NCI-H146 treated with DMSO at 0.1 percent for 48 hours (cell line): ENCODE measurements at regions not wholly inside any gene's neighbourhood (a gene's known extent, or its start where the extent isn't known, plus 50 kb on each side); places are given as distances from the start of the nearest gene placed in this dataset.
"Not testable (repeated sequence)": the region's sequence is repeated elsewhere in the genome, so short reads cannot be mapped to it uniquely, and the experiment has no call there.

Experiments used
- DNase-seq: peaks from one replicate; lab custom pipeline; 2025; ENCODE audit not compliant: unreplicated experiment; lab: John Stamatoyannopoulos, UW

DNA sequence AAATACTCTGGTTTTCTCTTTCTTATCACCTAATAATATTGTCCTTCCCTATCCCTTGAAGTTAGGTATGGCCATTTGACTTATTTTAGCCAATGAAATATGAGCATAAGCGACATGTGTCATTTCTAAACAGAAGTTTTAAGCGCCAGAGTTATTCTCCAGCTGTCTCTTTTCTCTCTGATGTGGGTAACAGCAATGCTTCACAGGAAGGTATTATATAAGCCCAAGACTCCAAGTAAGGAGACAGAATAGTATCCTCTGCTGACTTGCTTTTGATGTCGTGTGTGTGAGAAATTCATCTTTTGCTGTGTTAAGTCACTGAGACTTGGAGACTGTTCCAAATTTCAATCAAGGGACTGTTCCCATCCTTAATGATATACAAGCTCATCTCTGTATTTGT lies 224.6 kb upstream of the NECTIN3 start:
- DNase-seq = no peak

DNA sequence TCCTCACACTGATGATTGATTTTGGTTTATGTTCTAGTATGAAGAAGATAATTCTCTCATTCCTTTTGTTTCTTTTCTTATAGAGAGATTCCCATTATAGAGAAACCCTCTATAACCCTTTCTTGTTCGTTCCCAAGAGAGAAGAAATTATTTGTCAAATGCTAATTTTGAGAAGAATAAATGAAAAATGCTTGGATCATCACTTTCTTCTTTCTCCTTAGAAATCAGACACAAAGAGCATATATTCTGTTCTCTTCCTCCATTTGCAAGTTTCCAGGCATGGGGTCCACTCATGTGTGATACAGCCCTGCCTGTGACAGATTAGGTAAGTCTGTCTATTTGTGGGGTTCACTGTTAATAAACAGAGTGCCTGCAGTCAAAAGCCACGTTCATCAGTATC lies 222.6 kb upstream of the NECTIN3 start:
- no peak for DNase-seq

DNA sequence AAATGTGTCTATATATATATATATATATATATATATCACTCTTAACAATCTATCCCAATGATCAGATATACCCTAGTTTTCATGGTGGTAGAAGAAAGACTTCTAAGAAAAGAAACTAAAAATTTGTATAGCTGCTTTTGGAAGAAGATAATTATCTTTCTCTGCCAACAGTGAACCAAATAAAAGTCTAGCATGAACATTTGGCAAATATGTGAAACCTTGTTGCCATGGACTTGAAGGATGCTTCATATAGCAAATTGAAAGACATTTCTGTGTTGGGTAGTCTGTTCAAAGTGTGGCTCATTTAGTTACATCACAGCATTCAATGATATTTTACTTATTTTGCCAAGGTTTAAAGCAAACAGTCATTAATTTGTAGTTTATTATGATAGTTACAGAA lies 219.9 kb upstream of the NECTIN3 start:
- DNase-seq = no peak

DNA sequence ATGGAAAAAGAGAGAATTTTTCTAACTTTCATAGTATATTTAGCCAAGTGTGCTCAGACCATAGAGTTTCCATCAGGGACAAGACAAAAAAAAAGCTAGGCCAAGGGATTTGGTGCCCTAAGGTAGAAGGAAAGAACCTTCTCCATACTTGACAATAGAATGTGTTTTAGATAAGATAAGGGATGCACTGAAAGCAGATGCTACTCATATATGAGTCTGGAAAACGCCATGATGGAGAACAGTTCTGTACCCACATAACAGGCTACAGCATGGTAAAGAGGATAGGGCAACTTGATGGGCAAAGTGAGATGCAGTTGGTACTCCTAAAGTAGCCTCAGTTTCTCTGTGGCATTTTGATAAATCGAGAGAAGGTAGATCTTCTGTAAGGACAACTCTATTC lies 216.4 kb upstream of the NECTIN3 start:
- DNase-seq = no peak

DNA sequence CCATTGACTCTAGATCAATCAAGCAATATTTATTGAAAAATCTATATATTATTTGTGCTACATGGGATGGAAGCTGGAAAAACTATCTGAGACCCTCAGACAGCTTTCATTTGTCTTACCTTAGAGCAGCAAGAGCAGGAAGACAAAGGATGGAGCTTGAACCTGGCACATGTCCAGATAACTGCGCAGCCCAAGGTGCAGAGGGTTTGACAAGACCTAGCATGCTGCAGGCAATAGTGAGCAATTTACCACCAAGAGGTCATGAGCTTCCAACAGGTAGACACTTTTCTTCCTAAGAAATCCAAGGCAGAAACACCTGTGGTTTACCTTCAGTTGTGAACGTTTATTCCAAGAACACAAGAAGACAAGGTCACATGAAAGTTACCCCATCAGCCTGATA lies 214.7 kb upstream of the NECTIN3 start:
- DNase-seq = no peak

DNA sequence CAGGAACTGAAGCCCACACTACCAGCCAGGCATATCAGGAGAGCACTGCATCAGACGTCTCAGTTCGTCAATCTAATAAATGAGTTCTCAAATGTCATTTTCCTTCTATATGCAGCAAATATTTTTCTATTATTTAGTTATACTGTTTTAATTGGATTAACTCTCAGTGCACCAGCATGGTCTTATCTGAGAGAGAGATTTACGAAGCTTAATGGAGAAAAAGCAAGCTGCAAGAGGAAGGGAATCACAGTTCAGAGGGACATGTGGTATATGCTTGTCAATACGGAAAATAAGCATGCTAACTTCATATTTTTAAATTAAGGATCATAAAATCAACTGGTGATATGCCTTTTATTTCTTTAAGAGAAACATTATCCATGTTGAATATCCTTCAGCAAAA lies 213.1 kb upstream of the NECTIN3 start:
- no peak for DNase-seq

DNA sequence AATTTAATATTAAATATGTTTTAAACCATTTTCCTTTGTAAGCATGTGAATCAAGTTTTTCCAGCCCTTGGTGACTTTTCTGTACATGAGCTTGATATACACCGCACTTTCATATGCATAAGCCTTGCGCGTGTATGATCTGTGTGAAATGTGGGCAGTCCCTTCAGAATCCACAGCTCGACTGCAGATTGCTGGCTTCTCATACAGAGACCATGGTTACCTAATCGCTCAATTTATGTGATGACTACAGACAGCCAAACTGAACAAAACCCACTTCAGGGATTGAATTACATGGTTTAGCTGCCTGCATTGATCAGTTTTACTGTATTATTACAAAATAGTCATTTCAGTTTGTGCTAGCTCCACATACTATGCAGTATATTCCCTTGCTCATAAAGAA lies 212.3 kb upstream of the NECTIN3 start:
- no peak for DNase-seq

DNA sequence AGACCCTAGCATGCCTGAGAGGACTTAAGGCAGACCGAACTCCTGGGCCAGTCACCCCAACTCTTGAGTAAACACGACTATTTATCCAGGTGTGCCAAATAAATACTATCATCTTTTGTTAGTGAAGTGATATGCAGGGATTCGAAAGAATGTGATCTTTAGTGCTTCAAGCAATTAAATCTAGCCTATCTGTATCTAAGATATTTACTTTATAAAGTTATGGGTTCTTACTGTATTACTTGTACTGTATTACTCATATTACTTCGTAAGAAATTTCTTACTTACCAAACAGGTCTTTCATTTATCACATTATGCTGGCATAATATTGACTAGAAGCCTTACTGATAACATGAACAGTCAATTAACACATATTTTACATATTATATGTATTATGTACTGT lies 211.6 kb upstream of the NECTIN3 start:
- no peak for DNase-seq

DNA sequence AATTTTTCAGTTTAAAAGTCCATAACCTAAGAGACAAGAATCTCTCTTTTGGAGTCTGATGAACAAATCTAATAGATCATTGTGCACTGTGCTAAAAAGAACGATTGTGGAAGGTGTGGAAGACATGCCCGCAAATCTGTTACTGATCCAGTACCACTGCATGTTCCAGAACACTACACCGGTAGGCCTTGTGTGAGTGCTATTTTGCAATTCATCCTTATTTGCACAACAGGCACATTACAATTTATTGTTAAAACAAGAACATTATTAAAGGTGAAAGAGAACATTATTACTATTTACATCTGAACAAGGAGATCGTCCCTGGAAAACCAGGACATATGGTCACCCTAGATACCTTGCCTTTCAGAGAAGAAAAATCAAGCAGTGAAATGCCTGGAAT lies 205.7 kb upstream of the NECTIN3 start:
- no peak for DNase-seq

DNA sequence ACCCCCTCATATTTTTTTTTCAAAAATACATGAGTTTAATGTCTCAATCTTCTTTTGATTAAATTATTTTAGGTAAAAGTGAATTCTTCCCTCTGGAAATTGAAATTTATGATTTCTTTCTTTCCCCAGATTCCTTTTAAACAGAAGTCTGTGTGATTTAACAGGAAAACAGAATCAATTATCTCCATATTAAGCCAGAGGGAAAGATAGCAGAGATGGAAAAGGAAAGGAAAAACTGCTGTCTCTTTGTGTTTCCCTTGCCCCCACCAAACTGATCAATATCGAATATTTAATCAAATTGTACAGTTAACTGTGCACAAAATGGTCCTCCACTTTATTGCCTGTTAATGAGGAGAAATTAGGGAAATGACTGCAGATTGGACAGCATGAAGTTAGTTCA lies 203.5 kb upstream of the NECTIN3 start:
- no peak for DNase-seq

DNA sequence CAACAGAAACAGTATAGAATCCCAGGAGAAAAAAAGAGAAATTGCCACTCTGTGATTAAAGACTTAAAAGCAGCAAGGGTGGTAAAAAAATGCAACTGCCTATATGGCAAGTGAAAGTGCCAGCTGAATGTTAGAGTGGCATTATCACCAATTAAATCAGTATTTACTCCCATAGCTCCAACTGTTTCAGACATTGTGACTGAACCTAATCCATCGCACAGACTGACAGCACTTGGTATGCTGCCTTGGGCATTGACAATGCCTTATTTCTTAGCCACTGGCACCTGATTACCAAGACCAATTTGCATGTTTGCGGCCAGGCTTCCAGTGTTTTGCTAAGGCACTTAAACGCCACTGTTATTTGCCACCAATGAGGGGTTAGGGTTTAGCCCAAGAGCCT lies 201.9 kb upstream of the NECTIN3 start:
- DNase-seq = no peak

DNA sequence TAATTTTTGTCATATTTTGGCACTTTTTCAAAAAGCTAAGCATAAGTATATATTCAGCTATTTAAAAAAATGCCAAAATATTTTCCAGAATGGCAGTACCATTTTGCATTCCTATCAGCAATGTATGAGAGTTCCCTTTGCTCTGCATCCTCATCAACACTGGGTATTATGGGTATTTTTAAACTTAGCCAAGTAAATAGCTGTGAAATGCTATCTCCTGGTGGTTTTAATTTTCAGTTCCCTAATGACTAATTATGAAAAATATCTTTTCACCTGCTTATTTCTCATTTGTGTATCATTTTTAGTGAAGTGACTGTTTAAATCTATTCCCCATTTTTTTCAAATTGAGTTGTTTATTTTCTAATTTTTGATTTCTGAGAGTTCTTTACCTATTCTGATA lies 199.7 kb upstream of the NECTIN3 start:
- DNase-seq = no peak

DNA sequence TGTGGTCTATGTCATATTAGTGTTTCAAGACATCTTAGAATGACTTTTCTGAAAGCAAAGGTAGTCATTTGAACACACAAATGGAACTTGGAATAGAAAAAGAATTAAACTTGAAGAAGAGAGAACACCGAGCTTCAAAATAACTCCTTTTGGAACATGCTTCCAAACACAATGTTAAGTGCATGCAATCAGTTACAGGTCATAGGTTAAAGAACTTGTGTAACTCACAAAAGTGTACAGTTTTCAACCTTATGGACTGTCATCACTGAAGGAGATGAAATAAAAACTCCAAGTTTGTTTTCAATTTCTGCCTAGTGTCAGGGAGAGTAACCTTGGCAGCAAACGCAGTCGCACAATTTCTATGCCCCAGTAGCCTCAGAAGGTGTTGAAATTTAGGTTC lies 192.9 kb upstream of the NECTIN3 start:
- no peak for DNase-seq

DNA sequence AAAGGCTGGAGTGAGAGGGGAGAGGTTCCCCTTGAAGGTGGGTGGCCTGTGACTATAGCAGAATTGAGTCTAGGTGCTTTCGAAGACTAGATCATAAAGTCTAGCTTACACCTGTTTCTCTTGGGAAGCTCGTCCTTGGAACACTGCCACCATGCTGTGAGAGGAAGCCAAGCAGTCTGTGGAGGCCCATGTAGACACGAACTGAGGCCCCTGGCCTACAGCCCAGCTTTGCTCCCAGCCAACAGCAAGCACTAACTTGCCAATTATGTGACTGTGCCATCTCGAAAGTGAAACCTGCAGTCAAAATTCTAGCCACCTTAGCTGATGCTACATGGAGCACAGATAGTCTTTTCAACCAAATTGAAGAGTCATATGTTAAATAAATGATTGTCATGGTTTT lies 190.5 kb upstream of the NECTIN3 start:
- DNase-seq = no peak

DNA sequence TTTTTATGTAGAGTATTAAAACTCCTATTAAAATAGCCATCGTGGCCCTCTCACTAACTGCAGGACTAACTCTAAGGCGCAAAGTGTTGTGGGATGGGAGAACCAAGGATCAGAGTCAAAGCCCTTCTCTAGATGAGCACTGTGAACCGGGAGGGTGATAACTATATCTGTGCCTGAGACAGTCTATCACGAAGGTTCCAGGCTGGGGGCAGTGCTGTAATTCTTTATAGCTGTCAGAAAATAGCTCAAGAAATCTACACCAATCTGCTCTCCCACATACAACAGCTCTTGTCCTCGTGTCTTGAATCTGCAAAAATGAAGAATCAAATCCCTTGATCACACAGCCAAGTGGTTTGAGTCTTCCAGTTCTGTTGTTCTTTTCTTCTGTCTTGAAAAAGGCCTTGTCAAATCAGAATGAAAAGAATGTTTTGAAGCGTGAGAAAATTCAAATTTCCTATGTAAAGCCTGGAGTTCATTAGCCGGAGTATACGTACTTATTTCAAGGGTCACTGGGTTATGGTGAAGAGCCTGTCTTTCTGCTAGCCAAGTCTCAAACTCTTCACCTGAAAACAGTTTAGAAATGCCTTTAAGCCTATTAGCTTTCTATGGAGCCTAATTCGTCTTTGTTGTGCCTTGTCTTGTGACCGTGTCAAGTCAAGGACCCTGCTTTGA lies 185.3 kb upstream of the NECTIN3 start:
- no peak for DNase-seq

DNA sequence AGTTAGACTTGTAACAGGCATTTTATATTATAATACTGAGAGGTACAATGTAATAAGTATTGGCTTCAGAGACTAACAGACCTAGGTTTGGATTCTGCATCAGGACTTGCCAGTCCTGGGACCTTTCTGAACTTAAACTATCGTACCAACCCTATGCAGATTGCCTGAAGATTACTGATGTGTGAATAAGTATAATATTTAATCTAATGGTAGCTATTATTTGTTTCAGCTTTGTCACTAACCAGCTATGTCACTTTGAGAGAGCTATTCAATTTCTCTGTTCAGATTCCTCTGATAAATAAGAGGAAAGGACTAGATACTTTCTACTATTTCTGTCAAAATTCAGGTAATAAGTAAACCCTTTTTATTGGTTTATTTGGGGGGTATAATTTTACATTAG lies 184.4 kb upstream of the NECTIN3 start:
- DNase-seq = no peak

DNA sequence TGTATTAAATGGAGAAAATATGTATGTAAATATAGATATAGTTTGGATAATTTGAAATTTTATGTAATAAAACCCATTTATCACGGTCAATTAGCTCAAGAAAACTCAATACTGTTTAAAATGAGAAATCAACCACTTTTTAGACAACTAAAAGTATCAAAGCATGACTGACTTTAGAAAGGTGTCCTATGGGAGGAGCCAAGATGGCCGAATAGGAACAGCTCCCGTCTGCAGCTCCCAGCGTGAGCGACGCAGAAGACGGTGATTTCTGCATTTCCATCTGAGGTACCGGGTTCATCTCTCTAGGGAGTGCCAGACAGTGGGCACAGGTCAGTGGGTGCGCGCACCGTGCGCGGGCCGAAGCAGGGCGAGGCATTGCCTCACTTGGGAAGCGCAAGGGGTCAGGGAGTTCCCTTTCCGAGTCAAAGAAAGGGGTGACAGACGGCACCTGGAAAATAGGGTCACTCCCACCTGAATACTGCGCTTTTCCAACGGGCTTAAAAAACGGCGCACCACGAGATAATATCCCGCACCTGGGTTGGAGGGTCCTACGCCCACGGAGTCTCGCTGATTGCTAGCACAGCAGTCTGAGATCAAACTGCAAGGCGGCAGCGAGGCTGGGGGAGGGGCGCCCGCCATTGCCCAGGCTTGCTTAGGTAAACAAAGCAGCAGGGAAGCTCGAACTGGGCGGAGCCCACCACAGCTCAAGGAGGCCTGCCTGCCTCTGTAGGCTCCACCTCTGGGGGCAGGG lies 182.8 kb upstream of the NECTIN3 start:
- DNase-seq = peak; percentile 24

DNA sequence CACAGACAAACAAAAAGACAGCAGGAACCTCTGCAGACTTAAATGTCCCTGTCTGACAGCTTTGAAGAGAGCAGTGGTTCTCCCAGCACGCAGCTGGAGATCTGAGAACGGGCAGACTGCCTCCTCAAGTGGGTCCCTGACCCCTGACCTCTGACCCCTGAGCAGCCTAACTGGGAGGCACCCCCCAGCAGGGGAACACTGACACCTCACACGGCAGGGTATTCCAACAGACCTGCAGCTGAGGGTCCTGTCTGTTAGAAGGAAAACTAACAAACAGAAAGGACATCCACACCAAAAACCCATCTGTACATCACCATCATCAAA lies 182.3 kb upstream of the NECTIN3 start:
- not testable (repeated sequence) for DNase-seq

DNA sequence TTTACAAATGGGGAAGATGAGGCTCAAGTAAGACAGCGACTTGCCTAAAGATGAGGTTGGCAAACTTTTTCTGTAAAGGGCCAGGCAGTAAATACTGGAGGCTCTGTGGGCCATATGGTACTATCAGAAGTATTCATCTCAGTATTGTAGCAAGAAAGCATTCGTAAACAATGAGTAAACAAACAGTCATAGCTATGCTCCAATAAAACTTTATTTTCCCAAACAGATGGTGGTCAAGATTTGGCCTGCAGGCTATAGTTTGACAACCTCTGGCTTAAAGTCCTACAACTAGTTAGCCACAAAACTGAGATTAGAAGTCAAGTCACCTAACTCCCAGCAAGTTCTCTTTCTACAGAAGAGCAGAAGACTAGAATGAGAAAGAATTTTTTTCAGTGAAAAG lies 177.0 kb upstream of the NECTIN3 start:
- DNase-seq = no peak

DNA sequence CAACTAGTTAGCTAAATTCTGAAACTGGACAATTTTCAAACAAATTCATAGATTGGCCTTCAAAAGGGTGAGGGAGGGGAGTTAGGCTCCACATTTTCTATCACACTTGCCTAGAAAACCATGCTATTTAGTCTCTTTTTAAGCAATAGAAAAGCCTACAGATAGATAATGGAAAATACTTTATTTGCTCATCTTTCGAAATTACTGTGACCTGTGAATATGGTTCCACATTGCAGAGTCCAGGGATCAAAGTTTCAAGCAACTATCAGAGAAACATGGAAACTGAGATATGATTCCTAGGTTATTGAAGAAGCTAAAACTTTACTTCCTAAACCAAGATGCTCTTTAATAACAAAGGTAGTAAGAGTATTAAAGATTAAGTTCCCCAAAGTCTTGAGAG lies 176.6 kb upstream of the NECTIN3 start:
- no peak for DNase-seq

DNA sequence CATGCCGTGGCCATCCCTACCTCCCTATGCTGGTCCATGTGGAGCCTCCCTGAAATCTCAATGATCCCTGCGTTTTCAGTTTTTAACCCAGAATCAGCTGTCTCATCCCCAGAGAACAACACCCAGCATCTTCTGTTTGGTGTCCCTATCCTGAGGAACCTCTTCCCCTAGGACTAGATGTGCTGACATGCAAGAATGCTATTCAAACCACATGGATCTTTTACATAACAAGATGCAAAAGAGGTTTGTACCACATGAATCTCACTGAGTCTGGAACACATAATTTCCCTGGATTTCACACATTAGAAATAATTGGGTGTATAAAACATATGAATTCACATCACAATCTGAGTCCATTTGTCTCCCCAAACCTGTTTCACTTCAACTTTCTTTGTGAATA lies 174.6 kb upstream of the NECTIN3 start:
- DNase-seq = no peak

DNA sequence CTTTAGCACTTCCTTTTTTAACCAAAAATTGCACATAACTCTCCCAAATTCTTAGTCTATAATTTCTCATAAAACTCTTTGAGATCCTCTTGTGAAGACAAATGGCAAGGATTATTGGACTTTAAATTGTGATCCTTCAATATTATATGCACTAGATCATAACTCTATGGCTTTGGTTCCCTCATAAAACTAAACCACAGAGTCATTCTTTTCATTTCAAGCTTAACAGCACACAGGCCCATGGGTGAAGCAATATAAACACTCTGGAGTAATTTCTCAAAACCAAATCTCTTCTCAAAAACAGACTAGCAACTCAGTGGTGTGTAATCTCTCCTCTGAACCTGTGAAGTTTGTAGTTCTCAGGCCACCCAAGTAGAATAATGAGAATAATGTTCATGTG lies 171.0 kb upstream of the NECTIN3 start:
- no peak for DNase-seq

DNA sequence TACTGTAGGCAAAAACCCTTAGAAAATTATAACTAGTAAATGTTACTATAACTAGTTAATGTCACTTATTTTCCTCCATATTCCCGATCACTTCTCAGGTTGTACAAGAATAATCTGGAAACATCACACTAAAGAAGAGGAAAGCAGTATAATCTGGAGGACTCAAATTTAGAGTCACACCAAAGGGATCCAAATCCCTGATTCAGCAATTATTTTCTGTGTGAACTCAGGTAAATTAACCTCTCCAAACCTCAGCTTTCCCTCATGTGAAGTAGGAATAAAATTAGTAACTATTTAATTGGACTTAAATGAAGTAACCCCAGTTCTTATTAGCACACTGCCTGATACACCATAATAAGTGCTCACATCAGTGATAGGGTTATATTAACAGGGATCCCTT lies 170.1 kb upstream of the NECTIN3 start:
- DNase-seq = no peak
